ENCODE measurements at regions not wholly inside any gene's neighbourhood (a gene's known extent, or its start where the extent isn't known, plus 50 kb on each side); places are given as distances from the start of the nearest gene placed in this dataset.
"Not testable (repeated sequence)": the region's sequence is repeated elsewhere in the genome, so short reads cannot be mapped to it uniquely, and the experiment has no call there.

- Histone ChIP-seq H2AFZ (ENCODE audit: low read depth, low read length, severe bottlenecking) (no peak overlapping the region), H4K20me1 (ENCODE audit: low read depth, low read length) (no peaks in the 10 kb centered on the region), H3K4me2 (ENCODE audit: low read depth, low read length, poor library complexity, severe bottlenecking) (no peak overlapping the region), H3K9me3 (ENCODE audit: insufficient read depth, low read length) (no peaks in the 10 kb centered on the region), H3K27ac (ENCODE audit: low read depth, low read length) (no peak overlapping the region), H3K9me2 (replicated peaks; ENCODE audit: insufficient read depth, low read length) (no peaks in the 10 kb centered on the region), H3K27me3 (ENCODE audit: low read length) (no peaks in the 10 kb centered on the region), H3K4me3 (ENCODE audit: insufficient read depth, low read length, poor library complexity, severe bottlenecking) (no peak overlapping the region), H3F3A (ENCODE audit: insufficient read depth) (no peaks in the 10 kb centered on the region), H3K36me3 (ENCODE audit: low read length) (no peaks in the 10 kb centered on the region), H3K9ac (ENCODE audit: low read length) (no peak overlapping the region), H3K79me2 (ENCODE audit: insufficient read depth, low read length) (no peaks in the 10 kb centered on the region)
- TF ChIP-seq EZH2phosphoT487 (conservative IDR thresholded peaks at IDR 0.05; ENCODE audit: low read length) (no peak), CTCF (IDR thresholded peaks at IDR 0.05; ENCODE audit: insufficient read depth, low read length, poor library complexity, severe bottlenecking) (no peak)
These were observed 164.1 kb upstream of the TTC29 start for GRCh38 chr4:147109800-147110199.

GRCh38 chr4:147110473-147111367 lies 165.1 kb upstream of the TTC29 start:
- Histone ChIP-seq H2AFZ (ENCODE audit: low read depth, low read length, severe bottlenecking) (no peak overlapping the region), H3K36me3 (ENCODE audit: low read length) (no peaks in the 10 kb centered on the region), H4K20me1 (ENCODE audit: low read depth, low read length) (no peaks in the 10 kb centered on the region)

GRCh38 chr4:147112196-147112595 lies 166.5 kb upstream of the TTC29 start:
- H3K9me3 ChIP-seq (ENCODE audit: insufficient read depth, low read length); H3K36me3 ChIP-seq (ENCODE audit: low read length); H3K27ac ChIP-seq (ENCODE audit: low read depth, low read length); H3K27me3 ChIP-seq (ENCODE audit: low read length); H2AFZ ChIP-seq (ENCODE audit: low read depth, low read length, severe bottlenecking); H3K79me2 ChIP-seq (ENCODE audit: insufficient read depth, low read length); H3K4me3 ChIP-seq (ENCODE audit: insufficient read depth, low read length, poor library complexity, severe bottlenecking); H3K9ac ChIP-seq (ENCODE audit: low read length); H3K9me2 ChIP-seq (replicated peaks; ENCODE audit: insufficient read depth, low read length); H3K4me2 ChIP-seq (ENCODE audit: low read depth, low read length, poor library complexity, severe bottlenecking); H3F3A ChIP-seq (ENCODE audit: insufficient read depth); H4K20me1 ChIP-seq (ENCODE audit: low read depth, low read length): not testable (repeated sequence)

More at GRCh38 chr4:147110473-147111367, 165.1 kb upstream of the TTC29 start:
- no peak for TF ChIP-seq EZH2phosphoT487 (conservative IDR thresholded peaks at IDR 0.05; ENCODE audit: low read length)
- no peak for TF ChIP-seq CTCF (IDR thresholded peaks at IDR 0.05; ENCODE audit: insufficient read depth, low read length, poor library complexity, severe bottlenecking)
- H3K9me2 ChIP-seq (replicated peaks; ENCODE audit: insufficient read depth, low read length): no peaks in the 10 kb centered on the region
- H3K27ac ChIP-seq (ENCODE audit: low read depth, low read length): no peak overlapping the region
- no peak overlapping the region for H3K9ac ChIP-seq (ENCODE audit: low read length)
- H3F3A ChIP-seq (ENCODE audit: insufficient read depth): no peaks in the 10 kb centered on the region
- no peak overlapping the region for H3K4me2 ChIP-seq (ENCODE audit: low read depth, low read length, poor library complexity, severe bottlenecking)
- H3K27me3 ChIP-seq (ENCODE audit: low read length): no peaks in the 10 kb centered on the region
- no peak overlapping the region for H3K4me3 ChIP-seq (ENCODE audit: insufficient read depth, low read length, poor library complexity, severe bottlenecking)
- H3K79me2 ChIP-seq (ENCODE audit: insufficient read depth, low read length): no peaks in the 10 kb centered on the region
- H3K9me3 ChIP-seq (ENCODE audit: insufficient read depth, low read length): no peaks in the 10 kb centered on the region

- H3K4me3 ChIP-seq (ENCODE audit: insufficient read depth, low read length, poor library complexity, severe bottlenecking): no peak overlapping the region
- H3K79me2 ChIP-seq (ENCODE audit: insufficient read depth, low read length): no peaks in the 10 kb centered on the region
- no peaks in the 10 kb centered on the region for H3K9me2 ChIP-seq (replicated peaks; ENCODE audit: insufficient read depth, low read length)
- no peaks in the 10 kb centered on the region for H3K36me3 ChIP-seq (ENCODE audit: low read length)
- H3K9ac ChIP-seq (ENCODE audit: low read length): no peak overlapping the region
- H3K9me3 ChIP-seq (ENCODE audit: insufficient read depth, low read length): no peaks in the 10 kb centered on the region
- no peaks in the 10 kb centered on the region for H3K27me3 ChIP-seq (ENCODE audit: low read length)
- no peak overlapping the region for H3K4me2 ChIP-seq (ENCODE audit: low read depth, low read length, poor library complexity, severe bottlenecking)
- no peak for TF ChIP-seq CTCF (IDR thresholded peaks at IDR 0.05; ENCODE audit: insufficient read depth, low read length, poor library complexity, severe bottlenecking)
- TF ChIP-seq EZH2phosphoT487 (conservative IDR thresholded peaks at IDR 0.05; ENCODE audit: low read length): no peak
- no peak overlapping the region for H3K27ac ChIP-seq (ENCODE audit: low read depth, low read length)
- H4K20me1 ChIP-seq (ENCODE audit: low read depth, low read length): no peaks in the 10 kb centered on the region
- H3F3A ChIP-seq (ENCODE audit: insufficient read depth): no peaks in the 10 kb centered on the region
- no peak overlapping the region for H2AFZ ChIP-seq (ENCODE audit: low read depth, low read length, severe bottlenecking)
These were observed 171.8 kb upstream of the TTC29 start for GRCh38 chr4:147117431-147117830.

Measured in SU-DHL-6 (cell line).